ENCODE measurements at regions not wholly inside any gene's neighbourhood (a gene's known extent, or its start where the extent isn't known, plus 50 kb on each side); places are given as distances from the start of the nearest gene placed in this dataset.

GRCh38 chrX:38890326-38890725, 89.1 kb downstream of the MID1IP1 start:
- DNase-seq = no peak

- no peak for DNase-seq
Measured at GRCh38 chrX:38890963-38891362, 89.7 kb downstream of the MID1IP1 start.

- no peak for DNase-seq
Measured at GRCh38 chrX:38891641-38892413, 90.6 kb downstream of the MID1IP1 start.

- no peak for DNase-seq
Measured at GRCh38 chrX:38893441-38893840, 92.2 kb downstream of the MID1IP1 start.

- no peak for DNase-seq
Measured at GRCh38 chrX:38895775-38896174, 94.5 kb downstream of the MID1IP1 start.

GRCh38 chrX:38896724-38897298, 95.6 kb downstream of the MID1IP1 start:
- DNase-seq = no peak

GRCh38 chrX:38898261-38898660, 97.0 kb downstream of the MID1IP1 start:
- DNase-seq = no peak

- DNase-seq = no peak
Measured at GRCh38 chrX:38899650-38900049, 98.4 kb downstream of the MID1IP1 start.

- no peak for DNase-seq
Measured at GRCh38 chrX:38900719-38901118, 99.5 kb downstream of the MID1IP1 start.

GRCh38 chrX:38902972-38903492, 101.8 kb downstream of the MID1IP1 start:
- no peak for DNase-seq

- no peak for DNase-seq
Measured at GRCh38 chrX:38916801-38917200, 115.5 kb downstream of the MID1IP1 start.

- DNase-seq = no peak
Measured at GRCh38 chrX:38917954-38918353, 116.7 kb downstream of the MID1IP1 start.

- no peak for DNase-seq
Measured at GRCh38 chrX:38919202-38919601, 117.9 kb downstream of the MID1IP1 start.

GRCh38 chrX:38919853-38920528, 118.7 kb downstream of the MID1IP1 start:
- DNase-seq = no peak

GRCh38 chrX:38923451-38923969, 122.3 kb downstream of the MID1IP1 start:
- no peak for DNase-seq

GRCh38 chrX:38927592-38927991, 126.3 kb downstream of the MID1IP1 start:
- no peak for DNase-seq

- DNase-seq = no peak
Measured at GRCh38 chrX:38929966-38930421, 128.7 kb downstream of the MID1IP1 start.

- no peak for DNase-seq
Measured at GRCh38 chrX:38930474-38930873, 129.2 kb downstream of the MID1IP1 start.

- DNase-seq = no peak
Measured at GRCh38 chrX:38935561-38935960, 134.3 kb downstream of the MID1IP1 start.

- DNase-seq = no peak
Measured at GRCh38 chrX:38937400-38937799, 136.1 kb downstream of the MID1IP1 start.

GRCh38 chrX:38937926-38938325, 136.7 kb downstream of the MID1IP1 start:
- no peak for DNase-seq

GRCh38 chrX:38939067-38939466, 137.8 kb downstream of the MID1IP1 start:
- no peak for DNase-seq

- DNase-seq = no peak
Measured at GRCh38 chrX:38940547-38940946, 139.3 kb downstream of the MID1IP1 start.

- no peak for DNase-seq
Measured at GRCh38 chrX:38941675-38942074, 140.4 kb downstream of the MID1IP1 start.

All from activated effector memory CD4-positive, alpha-beta T cell treated with anti-CD3 and anti-CD28 coated beads, Interleukin-2, amount 50 U/mL, for 16 hours (primary cell).